ENCODE measurements at regions not wholly inside any gene's neighbourhood (a gene's known extent, or its start where the extent isn't known, plus 50 kb on each side); places are given as distances from the start of the nearest gene placed in this dataset.
"Not testable (repeated sequence)": the region's sequence is repeated elsewhere in the genome, so short reads cannot be mapped to it uniquely, and the experiment has no call there.

DNA sequence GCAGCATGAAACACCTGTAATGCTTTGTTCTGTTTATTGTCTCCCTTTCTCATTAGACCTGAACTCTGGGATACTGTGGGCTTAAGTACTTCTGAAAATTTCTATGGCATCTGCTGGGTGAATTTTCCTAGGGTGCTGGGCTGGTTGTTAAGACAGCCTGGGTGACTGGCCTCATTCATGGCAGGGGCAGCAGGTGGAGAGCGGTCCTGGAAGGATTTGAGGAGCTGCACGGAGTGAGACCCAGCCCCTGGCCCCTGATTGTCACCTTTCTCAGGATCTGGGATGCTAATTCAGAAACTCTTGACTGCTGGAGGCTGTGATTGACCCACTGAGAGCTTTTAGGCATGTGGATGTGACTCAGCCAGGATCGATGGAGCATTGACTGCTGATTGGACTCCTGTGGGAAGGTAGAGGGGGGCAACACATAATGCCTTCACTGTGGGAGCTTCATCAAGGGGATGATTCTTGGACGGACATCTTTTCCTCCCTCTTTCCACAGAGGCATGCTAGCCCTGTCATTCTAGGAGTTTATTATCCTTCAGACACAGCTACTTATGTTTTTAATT, 252.0 kb downstream of the GOLGA6L6 start:
- DNase-seq (ENCODE audit: low spot score), result not testable (repeated sequence)

DNA sequence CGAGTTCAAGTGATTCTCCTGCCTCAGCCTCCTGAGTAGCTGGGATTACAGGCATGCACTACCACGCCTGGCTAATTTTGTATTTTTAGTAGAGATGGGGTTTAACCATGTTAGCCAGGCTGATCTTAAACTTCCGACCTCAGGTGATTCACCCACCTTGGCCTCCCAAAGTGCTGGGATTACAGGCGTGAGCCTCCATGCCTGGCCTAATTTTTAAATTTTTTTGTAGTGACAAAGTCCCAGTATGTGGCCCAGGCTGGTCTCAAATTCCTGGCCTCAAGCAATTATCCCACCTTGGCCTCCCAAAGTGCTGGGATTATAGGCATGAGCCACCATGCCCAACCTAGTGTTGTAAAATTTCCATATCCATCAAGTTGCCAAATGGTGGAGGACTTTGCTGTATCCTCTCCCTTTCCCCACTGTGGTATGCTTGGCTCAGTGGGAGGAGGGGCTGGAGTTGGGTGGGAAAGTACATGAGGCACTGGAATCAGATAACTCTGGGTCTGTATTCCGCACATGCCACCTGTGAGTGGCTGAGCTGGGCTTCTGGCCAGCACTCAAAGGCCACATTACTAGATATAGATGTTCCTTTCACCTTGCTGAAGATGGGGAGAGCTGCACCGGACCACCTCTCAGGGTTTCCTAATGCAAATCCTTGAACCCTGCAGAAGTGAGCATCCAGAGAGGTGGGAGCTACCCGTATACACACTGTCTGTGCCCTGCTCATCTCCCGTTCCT, 252.6 kb downstream of the GOLGA6L6 start:
- DNase-seq (ENCODE audit: low spot score), result not testable (repeated sequence)

DNA sequence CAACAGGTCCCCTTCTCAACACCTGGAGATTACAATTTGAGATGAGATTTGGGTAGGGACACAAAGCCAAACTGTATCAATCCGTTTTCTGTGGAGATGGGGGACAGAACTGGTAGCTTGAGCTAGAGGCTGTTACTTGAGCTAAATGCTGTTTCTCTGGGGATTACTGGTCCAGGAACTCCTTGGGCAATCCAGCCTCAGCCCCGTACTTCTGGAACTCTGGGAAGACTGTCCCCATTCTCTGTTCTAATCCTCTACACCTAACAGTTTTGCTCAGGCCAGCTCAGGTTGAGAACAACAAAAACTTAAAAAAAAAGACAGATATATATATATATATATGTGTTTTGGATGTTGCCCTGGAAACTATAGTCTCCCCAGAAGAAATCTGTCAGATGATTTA, 255.0 kb downstream of the GOLGA6L6 start:
- not testable (repeated sequence) for DNase-seq (ENCODE audit: low spot score)

DNA sequence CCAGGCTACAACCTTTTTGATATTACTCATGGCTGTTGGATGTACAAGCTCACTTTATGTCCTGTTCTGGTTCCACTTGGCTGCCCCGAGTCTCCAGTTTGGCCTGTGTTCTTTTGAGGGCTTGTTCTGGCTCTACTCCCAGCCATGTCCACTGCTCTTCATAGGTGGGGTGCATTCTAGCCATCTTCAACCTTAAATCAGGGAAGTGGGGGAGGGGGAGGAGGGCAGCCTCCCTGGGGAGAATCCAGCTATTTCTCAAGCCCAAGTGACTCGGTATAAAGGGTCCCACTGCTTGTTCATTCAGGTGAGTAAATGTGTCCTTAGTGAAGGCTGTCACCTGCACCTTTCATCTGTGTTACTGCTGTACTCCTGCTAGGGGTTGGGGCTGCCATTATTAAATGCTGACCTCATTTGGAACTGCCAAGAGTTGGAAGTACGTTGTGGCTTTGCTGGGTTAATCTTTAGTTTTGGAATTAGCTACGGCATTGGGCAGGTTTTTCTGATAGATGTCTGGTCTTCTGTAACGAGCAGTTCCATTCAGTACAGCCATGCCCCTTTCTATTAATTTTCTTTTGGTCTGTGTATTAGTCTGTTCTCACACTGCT, 255.8 kb downstream of the GOLGA6L6 start:
- not testable (repeated sequence) for DNase-seq (ENCODE audit: low spot score)

DNA sequence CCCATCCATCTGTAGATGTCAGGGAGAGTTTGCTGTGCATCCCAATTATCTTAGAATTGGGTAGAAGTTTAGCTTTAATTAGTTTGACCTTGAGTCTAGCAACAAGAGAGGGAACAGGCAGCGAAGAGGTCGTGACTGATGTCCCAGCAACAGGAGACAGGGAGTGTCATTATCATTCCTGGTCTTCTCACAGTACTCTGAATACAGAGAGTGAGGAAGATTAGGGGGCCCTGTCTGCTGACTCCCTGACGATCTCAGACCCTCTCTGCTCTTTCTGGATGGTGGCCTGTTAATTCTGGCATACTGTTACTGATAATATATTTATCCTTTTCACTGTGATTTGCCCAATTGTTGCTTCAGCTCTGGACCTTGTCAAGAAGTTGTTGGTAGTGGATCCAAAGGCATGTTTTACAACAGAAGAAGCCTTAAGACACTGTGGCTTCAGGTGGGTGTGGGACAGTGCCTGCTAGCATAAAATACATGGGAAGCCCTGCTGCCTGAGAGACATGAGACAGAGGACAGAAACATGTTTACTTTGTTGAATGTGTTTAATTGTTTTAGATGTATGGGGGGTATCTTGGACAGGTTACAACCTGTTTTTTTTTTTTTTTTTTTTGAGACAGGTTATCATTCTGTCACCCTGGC, 256.6 kb downstream of the GOLGA6L6 start:
- DNase-seq (ENCODE audit: low spot score), result not testable (repeated sequence)

DNA sequence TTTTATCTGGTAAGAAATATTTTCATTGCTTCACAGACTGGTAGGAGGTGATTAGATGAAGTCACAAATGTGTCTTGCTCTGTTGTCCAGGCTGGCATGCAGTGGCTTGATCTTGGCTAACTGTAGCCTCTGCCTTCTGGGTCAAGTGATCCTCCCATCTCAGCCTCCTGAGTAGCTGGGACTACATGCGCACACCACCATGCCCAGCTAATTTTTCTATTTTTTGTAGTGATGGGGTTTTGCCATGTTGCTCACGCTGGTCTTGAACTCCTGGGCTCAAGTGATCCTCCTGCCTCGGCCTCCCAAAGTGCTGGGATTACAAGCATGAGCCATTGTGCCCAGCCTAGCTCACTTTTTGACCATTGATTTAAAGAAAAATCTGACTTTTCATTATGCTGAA, 257.9 kb downstream of the GOLGA6L6 start:
- not testable (repeated sequence) for DNase-seq (ENCODE audit: low spot score)

DNA sequence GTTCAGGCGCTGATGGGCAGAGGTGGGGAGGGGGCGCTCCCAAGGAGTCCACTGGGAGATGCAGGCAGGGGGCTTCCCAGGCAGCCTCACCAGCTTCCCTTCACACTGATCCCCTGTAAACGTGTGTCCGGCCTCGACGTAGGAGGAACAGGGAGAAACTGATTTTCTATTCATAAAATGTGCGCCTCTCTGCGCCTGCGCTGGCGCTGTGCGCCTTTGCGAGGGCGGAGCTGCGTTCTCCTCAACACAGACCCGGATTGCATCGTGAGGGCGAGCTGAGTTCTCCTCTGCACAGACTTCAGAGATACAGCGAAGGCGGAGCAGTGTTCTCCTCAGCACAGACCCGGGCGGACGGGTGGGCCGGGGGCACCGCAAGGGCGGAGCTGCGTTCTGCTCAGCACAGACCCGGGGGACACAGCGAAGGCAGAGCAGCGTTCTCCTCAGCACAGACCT, 259.1 kb downstream of the GOLGA6L6 start:
- DNase-seq (ENCODE audit: low spot score), result not testable (repeated sequence)

DNA sequence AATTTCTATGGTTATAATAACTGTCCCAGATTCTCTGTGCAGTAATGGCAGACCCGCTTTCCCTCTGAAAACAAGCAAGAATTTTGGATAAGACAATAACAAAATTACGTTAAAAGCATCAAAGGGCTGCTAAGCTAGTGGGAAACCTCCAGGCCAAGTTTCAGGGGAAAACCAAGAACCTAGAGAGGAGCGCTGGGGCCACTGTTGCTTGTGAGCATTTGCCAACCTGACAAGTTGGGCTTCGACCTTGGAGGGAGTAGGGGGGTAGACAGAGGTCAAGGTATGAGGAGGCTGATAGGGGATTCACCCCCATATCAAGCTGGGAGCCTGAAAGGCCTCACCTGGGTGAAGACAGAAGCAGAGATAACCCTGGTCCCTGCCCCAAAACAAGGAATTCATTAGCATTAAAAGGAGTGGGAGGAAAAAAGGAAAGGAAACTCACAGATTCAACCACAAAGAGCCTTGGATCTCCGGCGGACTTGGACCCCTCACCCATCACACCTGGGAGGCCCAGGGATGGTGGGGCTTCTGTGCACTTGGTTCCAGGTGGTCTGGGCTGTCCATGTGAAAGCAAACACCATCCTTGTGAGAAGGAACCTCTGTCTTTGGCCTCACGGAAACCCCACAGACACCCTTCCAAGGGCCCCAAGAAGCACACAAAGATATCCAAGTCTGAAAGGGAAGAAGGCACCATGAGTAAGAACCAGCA, 259.9 kb downstream of the GOLGA6L6 start:
- DNase-seq (ENCODE audit: low spot score), result not testable (repeated sequence)

DNA sequence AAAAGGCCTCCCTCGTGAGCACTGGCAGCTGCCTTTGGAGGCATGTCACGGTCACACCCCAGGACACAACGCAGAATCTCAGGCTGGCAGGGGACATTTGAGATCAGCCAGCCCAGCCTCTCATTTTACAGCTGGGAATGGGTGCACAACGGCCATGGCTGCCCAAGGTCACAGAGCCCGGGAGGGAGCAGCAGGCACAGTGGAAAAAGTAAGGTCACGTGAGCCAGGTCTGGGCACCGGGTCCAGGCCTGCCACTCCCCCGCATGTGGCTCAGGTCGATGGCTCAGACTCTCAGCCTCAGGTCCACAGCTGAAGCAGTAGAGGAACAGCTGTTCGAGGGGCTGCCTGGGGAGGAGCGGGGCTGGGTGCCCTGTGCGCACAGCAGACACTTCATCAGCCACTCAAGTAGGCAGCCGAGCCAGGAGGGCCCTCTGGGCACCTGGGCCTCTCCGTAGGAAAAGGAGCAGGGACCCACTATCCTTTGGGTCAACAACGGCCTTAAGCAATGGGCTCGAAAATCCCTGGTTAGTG, 260.6 kb downstream of the GOLGA6L6 start:
- DNase-seq (ENCODE audit: low spot score), result no peak

DNA sequence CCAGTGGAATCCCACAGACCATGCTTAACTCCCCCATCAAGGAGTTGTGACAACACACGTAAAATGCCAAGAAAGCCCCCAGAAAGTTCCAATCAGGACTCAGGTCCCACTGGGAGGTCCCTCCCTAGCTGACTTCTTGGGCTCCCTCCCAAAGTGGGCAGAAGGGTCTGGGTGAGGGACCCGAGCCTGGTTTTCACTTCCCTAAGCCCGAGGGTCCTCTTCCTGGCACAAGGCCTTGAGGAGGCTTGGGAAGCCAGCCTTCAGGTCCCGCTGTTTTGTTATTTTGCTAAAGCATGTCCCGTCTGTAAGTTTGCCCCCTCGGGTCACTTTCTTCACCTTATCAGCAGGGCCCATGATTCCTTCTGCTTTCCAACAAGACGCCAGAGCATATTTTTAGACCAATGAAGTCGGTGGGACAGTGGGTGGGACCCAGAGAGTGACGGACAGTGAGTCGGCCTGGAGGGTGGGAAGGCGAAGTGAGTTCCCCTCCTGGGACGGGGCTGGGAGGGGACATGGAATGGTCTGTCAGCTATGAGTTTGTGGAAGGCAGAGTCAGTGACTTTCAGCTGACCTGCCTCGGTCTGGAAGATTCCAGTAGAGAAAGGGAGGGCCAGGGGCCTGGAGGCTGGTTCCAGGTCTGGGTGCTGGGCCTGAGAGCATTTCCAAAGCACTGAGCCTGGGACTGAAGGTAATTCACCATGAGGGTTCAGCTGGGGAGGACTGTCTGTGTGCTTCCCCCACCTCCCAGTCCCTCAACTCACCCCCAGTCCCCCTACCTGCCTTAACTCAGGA, 261.3 kb downstream of the GOLGA6L6 start:
- DNase-seq (ENCODE audit: low spot score), result not testable (repeated sequence)

DNA sequence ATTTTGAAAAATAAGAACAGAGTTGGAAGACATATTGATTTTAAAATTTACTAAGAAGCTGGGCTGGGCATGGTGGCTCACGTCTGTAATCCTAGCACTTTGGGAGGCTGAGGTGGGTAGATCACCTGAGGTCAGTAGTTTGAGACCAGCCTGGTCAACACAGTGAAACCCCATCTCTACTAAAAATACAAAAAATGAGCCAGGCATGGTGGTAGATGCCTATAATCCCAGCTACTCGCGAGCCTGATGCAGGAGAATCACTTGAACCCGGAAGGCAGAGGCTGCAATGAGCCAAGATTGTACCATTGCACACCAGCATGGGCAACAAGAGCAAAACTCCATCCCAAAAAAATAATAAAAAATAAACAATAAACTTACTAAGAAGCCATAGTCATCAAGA, 262.5 kb downstream of the GOLGA6L6 start:
- DNase-seq (ENCODE audit: low spot score), result not testable (repeated sequence)

DNA sequence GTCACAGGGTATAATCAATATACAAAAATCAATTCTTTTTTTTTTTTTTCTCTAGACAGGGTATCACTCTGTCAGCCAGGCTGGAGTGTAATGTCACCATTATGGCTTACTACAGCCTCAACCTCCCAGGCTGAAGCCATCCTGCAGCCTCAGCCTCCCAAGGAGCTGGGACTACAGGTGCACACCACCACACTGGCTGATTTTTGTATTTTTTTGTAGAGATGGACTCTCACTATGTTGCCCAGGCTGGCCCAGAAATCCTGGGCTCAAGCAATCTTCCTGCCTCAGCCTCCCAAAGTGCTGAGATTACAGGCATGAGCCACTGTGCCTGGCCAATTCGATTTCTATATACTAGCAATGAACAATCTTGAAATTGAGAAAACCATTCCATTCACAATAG, 263.2 kb downstream of the GOLGA6L6 start:
- DNase-seq (ENCODE audit: low spot score), result not testable (repeated sequence)

DNA sequence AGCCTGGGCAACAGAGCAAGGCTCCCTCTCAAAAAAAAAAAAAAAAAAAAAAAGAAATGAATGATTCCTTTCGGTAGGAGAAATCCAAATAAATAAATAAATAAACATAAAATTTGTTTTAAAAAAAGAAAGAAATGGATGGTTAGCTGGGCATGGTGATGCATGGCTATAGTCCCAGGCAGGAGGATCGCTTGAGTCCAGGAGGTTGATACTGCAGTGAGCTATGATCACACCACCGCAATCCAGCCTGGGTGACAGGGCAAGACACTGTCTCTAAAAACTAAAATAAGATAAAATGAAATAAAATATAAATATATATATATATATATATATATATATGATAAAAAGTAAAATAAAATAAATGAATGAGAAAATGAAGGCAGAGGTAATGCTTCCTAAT, 264.1 kb downstream of the GOLGA6L6 start:
- not testable (repeated sequence) for DNase-seq (ENCODE audit: low spot score)

DNA sequence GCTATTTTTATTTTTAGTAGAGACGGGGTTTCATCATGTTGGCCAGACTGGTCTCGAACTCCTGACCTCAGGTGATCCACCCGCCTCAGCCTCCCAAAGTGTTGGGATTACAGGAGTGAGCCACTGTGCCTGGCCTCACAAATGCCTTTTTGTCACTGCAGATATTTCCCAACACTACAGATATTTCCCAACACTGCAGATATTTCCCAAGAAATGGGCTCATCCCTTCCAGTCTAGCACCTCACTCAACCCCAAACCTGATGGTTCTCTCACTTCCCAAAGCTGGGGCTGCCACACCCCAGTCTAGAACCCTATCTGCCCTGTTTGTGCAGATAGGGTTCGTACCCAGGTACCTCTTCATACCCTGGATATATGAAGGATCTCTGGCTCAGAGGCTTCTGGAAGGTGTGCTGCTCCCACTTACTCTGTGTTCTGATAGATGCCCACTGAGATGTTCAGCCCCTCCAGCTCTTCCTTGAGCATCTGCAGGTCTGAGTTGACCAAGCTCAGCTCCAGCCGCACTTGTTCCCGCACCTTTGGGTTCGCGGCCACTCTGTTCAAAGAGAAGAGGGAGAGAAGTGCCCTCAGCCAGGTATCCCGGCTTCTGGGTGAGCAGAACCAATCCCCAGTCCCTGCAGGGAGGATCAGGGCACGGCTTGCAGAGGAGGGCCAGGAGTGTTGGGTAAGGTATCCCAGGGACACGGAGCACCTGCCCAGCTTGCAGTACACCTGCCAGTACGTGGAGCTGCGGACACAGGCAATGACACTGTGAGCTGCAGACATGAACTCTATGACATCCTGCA, 265.1 kb downstream of the GOLGA6L6 start:
- DNase-seq (ENCODE audit: low spot score), result not testable (repeated sequence)

DNA sequence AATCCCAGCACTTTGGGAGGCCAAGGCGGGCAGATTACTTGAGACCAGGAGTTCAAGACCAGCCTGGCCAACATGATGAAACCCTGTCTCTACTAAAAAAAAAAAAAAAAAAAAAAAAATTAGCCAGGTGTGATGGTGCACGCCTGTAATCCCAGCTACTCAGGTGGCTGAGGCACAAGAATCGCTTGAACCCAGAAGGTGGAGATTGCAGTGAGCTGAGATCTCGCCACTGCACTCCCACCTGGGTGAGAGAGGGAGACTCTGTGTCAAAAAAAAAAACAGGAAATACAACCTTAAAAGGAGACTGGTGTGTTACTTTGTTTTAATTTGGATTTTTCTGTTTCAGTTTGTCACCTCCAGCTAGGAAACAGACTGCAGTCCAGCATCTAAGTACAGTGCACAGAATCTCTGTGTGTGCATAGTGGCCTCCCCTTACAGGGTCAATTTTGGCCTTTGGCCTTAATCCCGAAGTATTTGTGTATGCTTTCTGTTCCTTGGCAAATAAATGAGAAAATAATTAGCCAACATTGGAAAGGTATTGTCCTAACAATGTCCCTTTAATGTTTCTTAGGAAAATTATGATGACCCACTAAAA, 266.1 kb downstream of the GOLGA6L6 start:
- DNase-seq (ENCODE audit: low spot score), result not testable (repeated sequence)

DNA sequence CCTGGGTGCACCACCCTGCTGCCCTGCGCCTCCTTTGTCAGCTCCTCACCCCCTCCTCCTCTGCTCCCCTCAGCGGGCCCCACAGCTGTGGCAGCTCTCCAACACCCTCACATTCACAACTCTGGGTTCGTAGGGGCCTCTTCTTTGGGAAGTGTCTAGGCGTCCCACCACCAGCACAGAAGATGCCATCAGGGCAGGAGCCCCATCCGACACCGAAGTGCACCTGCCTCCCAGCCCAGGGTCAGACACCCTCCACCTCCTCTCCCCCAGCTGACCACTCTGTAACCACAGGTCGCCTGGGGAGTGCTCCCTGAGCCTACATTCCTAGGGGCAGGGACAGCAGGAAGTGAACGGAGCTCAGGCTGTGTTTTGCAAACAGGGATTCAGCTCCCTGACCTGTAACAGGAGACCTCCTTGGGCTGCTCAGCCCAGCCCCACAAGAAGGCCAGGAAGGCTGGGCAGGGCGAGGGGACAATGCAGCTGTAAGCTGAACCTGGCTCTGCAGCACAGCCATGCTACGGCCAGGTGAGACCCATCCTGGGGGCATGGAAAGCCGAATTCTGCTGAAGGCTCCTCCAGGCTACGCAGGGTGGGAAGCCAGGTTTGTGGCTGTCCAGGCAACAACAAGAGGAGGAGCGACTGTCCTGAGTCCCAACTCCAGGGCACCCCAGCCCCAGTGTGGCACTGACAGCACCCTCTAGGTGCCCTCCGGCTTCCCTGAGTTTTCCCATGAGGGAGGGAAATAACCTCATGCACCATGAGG, 269.0 kb downstream of the GOLGA6L6 start:
- no peak for DNase-seq (ENCODE audit: low spot score)

DNA sequence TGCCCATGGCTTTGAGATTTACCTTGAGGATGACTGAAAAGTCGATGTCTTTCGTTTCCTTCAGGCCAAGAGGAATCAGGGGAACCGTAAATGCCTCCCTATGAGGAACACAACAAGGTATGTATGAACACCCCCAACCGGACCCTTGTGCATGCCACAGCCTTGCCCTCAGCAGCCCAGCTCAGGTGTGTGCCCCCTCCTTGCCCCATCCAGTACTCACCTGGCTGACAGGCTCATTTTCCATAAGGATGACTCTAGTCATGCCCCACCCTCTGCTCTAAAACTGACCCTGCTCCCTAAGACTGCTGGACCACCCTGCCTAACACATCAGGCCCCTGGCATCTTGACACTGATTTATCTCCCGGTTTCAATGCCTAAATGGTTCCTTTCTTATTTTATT, 270.0 kb downstream of the GOLGA6L6 start:
- DNase-seq (ENCODE audit: low spot score), result no peak

DNA sequence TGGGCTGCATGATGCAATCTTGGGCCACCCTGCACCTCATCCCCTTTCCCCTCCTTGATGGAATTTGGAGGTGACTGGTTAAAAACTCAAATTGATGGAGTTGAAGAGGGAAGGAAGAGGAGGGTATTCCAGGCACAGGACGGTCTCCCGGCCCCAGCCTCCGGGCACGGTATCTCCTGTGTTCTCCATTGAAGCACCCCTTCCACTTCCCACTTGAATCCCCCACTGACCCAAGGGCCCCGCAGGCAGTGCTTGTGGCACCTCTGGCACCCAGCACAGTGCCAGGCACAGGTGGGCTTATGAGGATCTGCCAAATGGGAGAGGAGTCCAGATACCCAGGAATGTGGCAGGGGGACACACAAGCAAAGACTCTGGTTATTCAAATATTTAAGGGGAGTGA, 271.6 kb downstream of the GOLGA6L6 start:
- not testable (repeated sequence) for DNase-seq (ENCODE audit: low spot score)

DNA sequence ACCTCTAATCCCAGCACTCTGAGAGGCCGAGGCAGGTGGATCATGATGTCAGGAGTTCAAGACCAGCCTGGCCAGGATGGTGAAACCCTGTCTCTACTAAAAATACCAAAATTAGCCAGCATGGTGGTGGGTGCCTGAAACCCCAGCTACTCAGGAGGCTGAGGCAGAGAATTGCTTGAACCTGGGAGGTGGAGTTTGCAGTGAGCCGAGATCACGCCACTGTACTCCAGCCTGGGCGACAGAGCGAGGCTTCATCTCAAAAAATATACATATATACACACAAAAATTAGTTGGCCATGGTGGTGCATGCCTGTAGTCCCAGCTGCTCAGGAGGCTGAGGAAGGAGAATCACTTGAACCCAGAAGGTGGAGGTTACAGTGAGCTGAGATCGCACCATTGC, 273.6 kb downstream of the GOLGA6L6 start:
- DNase-seq (ENCODE audit: low spot score), result not testable (repeated sequence)
